ENCODE measurements at regions not wholly inside any gene's neighbourhood (a gene's known extent, or its start where the extent isn't known, plus 50 kb on each side); places are given as distances from the start of the nearest gene placed in this dataset.

DNA sequence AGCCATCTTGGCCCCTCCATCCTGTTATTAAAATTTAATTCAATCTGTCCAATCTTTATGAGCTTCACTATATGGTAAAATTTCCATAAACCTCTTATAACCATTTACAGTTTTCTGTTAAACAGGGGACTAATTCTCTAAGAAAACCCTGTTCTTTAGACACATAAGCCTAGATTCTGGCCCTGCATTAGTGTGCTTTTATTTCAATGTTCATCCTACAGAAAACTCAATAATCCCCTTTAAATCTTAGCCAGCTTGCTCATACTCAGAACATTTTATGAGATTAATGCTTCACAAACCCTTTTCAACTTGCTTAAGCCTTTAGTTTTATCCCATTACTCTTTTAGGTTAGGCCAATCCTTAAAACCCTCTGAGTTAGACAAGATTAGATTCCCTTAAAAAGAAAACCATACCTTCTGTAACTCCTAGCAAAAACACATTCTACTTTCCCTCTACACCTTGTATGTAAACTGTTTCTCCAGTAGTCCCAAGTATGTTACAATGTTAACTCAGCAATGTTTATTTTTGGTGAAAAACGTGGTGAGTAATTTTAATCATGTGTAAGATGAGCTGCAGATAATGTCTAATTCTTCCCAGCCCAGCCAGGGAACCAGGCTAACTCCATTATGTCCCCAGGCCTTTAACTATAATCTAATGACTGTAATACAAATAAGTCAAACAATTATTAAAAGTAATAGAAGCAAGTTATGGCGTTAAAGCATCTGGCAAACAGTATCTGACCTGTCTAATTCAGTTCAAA, 1953.4 kb upstream of the LRRTM1 start:
- Histone ChIP-seq H3K27me3 (no peaks in the 10 kb centered on the region), H3K9me3 (replicated peaks) (no peaks in the 10 kb centered on the region), H3K4me3 (no peak overlapping the region), H3K27ac (no peak overlapping the region), H3K4me1 (no peaks in the 10 kb centered on the region), H3K36me3 (no peaks in the 10 kb centered on the region)
- DNase-seq: no peak

- peak in 1 of 2 experiments; percentile 12 for DNase-seq
- H3K4me3 ChIP-seq: no peak overlapping the region
- no peaks in the 10 kb centered on the region for H3K9me3 ChIP-seq (replicated peaks)
- no peaks in the 10 kb centered on the region for H3K4me1 ChIP-seq
- H3K36me3 ChIP-seq: no peaks in the 10 kb centered on the region
- no peak overlapping the region for H3K27ac ChIP-seq
- H3K27me3 ChIP-seq: no peaks in the 10 kb centered on the region
Measured at GRCh38 chr2:82256983-82257632, 1952.6 kb upstream of the LRRTM1 start.

DNA sequence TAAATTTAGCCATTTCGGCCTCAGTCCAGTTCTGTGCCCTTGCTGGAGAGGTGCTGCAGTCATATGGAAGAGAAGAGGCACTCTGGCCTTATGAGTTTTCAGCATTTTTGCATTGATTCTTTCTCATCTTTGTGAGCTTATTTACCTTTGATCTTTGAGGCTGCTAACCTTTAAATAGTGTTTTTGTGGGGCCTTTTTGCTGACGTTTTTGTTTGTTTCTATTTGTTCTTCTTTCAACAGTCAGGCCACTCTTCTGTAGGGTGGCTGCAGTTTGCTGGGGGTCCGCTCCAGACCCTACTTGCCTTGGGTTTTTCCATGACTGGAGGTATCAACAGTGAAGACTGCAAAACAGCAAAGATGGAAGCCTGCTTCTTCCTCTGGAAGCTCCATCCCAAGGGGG, 1951.7 kb upstream of the LRRTM1 start:
- no peaks in the 10 kb centered on the region for H3K27me3 ChIP-seq
- no peaks in the 10 kb centered on the region for H3K36me3 ChIP-seq
- no peak for DNase-seq
- no peaks in the 10 kb centered on the region for H3K9me3 ChIP-seq (replicated peaks)
- no peaks in the 10 kb centered on the region for H3K4me1 ChIP-seq
- no peak overlapping the region for H3K27ac ChIP-seq
- no peak overlapping the region for H3K4me3 ChIP-seq

- no peak for DNase-seq
- H3K9me3 ChIP-seq (replicated peaks): no peaks in the 10 kb centered on the region
- no peaks in the 10 kb centered on the region for H3K36me3 ChIP-seq
- H3K4me3 ChIP-seq: no peak overlapping the region
- H3K27me3 ChIP-seq: no peaks in the 10 kb centered on the region
- no peaks in the 10 kb centered on the region for H3K4me1 ChIP-seq
- H3K27ac ChIP-seq: no peak overlapping the region
Measured at GRCh38 chr2:82254728-82255127, 1950.2 kb upstream of the LRRTM1 start.

- no peak for DNase-seq
- Histone ChIP-seq H3K36me3 (no peaks in the 10 kb centered on the region; the same call in 1 of the 2 replicates), H3K4me1 (no peaks in the 10 kb centered on the region), H3K9me3 (replicated peaks) (no peaks in the 10 kb centered on the region), H3K27me3 (no peaks in the 10 kb centered on the region; the same call in 1 of the 2 replicates), H3K4me3 (no peak overlapping the region), H3K27ac (no peak overlapping the region)
Measured at GRCh38 chr2:82246220-82246775, 1941.7 kb upstream of the LRRTM1 start.

DNA sequence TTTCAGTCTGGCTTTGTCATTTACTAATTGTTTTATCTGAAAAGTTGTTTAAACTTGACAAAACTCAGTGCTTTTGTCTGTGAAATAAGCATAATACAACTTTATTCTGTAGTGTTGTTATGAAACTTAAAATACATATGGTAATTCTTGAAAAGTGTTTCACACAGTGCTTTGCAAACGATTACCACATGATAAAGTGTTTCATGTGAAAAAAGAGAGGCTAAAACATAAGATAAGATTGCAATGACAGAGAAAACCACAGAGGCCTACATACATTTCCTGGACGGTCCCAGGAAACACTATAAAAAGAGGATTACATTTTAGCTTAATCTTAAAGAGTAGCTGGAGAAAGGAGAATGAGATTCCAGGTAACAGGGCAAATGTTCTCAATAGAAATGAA, 1934.6 kb upstream of the LRRTM1 start:
- Histone ChIP-seq H3K4me3 (no peak overlapping the region), H3K36me3 (no peaks in the 10 kb centered on the region), H3K27ac (no peak overlapping the region), H3K27me3 (no peaks in the 10 kb centered on the region), H3K4me1 (no peaks in the 10 kb centered on the region), H3K9me3 (replicated peaks) (no peaks in the 10 kb centered on the region)
- DNase-seq: no peak

GRCh38 chr2:82237994-82238662, 1933.6 kb upstream of the LRRTM1 start:
- DNase-seq: no peak
- H3K9me3 ChIP-seq (replicated peaks): no peaks in the 10 kb centered on the region
- H3K4me3 ChIP-seq: no peak overlapping the region
- H3K27ac ChIP-seq: no peak overlapping the region
- no peaks in the 10 kb centered on the region for H3K27me3 ChIP-seq
- H3K36me3 ChIP-seq: no peaks in the 10 kb centered on the region
- no peaks in the 10 kb centered on the region for H3K4me1 ChIP-seq

GRCh38 chr2:82234283-82234874, 1929.8 kb upstream of the LRRTM1 start:
- Histone ChIP-seq H3K4me1 (no peaks in the 10 kb centered on the region), H3K36me3 (no peaks in the 10 kb centered on the region), H3K4me3 (no peak overlapping the region), H3K27me3 (no peaks in the 10 kb centered on the region), H3K9me3 (replicated peaks) (no peaks in the 10 kb centered on the region), H3K27ac (no peak overlapping the region)
- DNase-seq: peak in 1 of 2 experiments; percentile 13

DNA sequence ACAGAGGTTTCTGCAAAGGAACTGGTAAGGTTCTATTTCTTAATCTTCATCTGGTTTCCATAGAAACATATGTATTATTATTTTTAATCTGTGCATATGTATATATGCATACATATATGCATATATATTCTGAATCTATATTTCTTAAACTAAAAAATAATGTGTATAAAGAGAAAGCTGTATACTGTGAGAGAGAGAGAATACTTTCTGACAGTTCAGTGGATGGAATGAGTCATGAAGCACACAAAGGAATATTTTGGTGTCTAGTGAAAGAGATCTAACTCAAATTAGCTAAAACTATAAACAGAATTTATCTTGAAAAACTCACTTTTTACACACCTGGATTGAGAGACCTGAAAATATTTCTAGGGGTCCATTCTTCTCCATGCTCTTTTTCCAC, 1929.3 kb upstream of the LRRTM1 start:
- Histone ChIP-seq H3K4me3 (no peak overlapping the region), H3K4me1 (no peaks in the 10 kb centered on the region), H3K27me3 (no peaks in the 10 kb centered on the region), H3K9me3 (replicated peaks) (no peaks in the 10 kb centered on the region), H3K36me3 (no peaks in the 10 kb centered on the region), H3K27ac (no peak overlapping the region)
- DNase-seq: no peak

DNA sequence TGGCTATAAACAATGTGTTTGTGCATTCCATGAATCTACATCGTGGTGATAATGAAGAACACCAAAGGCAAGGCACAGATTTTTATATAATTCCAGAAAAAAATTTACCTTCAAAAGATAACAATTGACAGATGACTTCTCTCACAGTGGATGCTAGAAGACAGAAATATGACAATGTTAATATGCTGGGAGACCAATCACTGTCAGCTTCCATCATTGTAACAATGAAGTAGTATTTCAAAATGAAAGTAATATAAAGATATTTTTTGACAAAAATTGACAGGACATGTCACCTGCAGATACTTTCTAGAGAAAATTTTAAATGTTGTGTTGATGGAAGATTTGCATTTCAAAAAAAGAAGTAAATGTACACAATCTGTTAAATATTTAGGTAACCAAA, 1925.9 kb upstream of the LRRTM1 start:
- Histone ChIP-seq H3K4me1 (no peaks in the 10 kb centered on the region), H3K4me3 (no peak overlapping the region), H3K9me3 (replicated peaks) (no peaks in the 10 kb centered on the region), H3K27me3 (no peaks in the 10 kb centered on the region), H3K36me3 (no peaks in the 10 kb centered on the region), H3K27ac (no peak overlapping the region)
- no peak for DNase-seq

- no peaks in the 10 kb centered on the region for H3K36me3 ChIP-seq
- H3K27ac ChIP-seq: no peak overlapping the region
- H3K4me3 ChIP-seq: no peak overlapping the region
- no peaks in the 10 kb centered on the region for H3K9me3 ChIP-seq (replicated peaks)
- H3K4me1 ChIP-seq: no peaks in the 10 kb centered on the region
- DNase-seq: no peak
- H3K27me3 ChIP-seq: no peaks in the 10 kb centered on the region
Measured at GRCh38 chr2:82226441-82226840, 1921.9 kb upstream of the LRRTM1 start.

DNA sequence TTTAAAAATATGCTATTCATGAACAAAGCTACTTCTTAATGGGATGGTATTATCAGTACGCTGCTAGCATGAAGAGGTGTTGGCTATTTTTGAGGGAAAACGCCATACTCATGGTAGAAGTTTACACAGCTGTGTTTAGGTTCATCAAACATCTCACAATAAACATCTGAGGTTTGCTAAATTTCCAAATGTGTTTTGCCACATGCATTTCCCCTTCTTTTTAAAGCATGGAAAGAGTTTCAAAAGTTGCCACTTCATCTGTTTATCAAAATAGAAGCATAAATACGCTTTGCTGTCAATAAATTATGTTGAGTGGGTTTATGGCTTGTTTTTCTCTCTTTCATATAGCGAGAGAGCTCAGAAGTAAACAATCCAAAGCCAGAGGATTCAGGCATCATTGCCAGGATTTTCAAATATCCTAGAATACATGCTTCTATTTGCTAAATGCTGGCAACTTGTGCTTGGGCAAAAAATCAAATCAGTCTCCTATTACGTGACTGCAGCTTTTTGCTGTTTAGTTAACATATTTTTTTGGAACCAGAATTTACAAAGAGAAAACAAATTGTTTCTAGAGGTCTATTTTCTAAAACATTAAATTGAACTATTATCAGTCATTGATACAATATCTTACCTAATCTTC, 1919.9 kb upstream of the LRRTM1 start:
- H3K27me3 ChIP-seq: no peaks in the 10 kb centered on the region
- H3K36me3 ChIP-seq: no peaks in the 10 kb centered on the region

DNA sequence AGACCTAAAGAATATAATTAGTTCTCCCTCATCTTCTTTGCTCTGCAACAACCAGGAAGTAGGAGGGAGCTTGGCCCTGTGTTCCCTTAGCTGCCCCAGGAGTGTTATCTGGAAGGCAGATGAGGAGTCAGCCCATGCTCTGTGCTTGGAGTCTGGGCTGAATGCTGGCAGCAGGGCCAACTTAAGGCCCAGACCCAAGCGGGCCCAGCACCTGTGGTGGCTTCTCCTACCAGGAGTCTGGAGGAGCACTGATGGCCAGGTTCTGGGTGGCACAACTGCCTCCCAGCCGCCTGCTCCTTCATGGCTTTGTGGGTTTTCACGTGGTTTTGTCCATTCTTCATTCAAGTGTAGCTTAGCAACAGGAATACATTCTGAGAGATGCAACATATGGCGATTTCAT, 1910.7 kb upstream of the LRRTM1 start:
- H3K4me1 ChIP-seq: no peaks in the 10 kb centered on the region
- H3K27me3 ChIP-seq: no peaks in the 10 kb centered on the region
- DNase-seq: no peak
- no peak overlapping the region for H3K4me3 ChIP-seq
- no peaks in the 10 kb centered on the region for H3K36me3 ChIP-seq
- H3K27ac ChIP-seq: no peak overlapping the region
- no peaks in the 10 kb centered on the region for H3K9me3 ChIP-seq (replicated peaks)

More for the DNA sequence above, 1919.9 kb upstream of the LRRTM1 start:
- no peaks in the 10 kb centered on the region for H3K9me3 ChIP-seq (replicated peaks)
- no peaks in the 10 kb centered on the region for H3K4me1 ChIP-seq
- no peak for DNase-seq
- no peak overlapping the region for H3K4me3 ChIP-seq
- no peak overlapping the region for H3K27ac ChIP-seq

- Histone ChIP-seq H3K27ac (no peak overlapping the region), H3K9me3 (replicated peaks) (0 out of 2 replicates have a peak, but pooled peaks cover 2% of the 10 kb centered on the region), H3K36me3 (no peaks in the 10 kb centered on the region), H3K4me1 (no peaks in the 10 kb centered on the region), H3K4me3 (no peak overlapping the region), H3K27me3 (no peaks in the 10 kb centered on the region)
- DNase-seq: no peak
Measured at GRCh38 chr2:82199493-82199852, 1894.9 kb upstream of the LRRTM1 start.
